NCI-H128 (cell line): ENCODE measurements at regions not wholly inside any gene's neighbourhood (a gene's known extent, or its start where the extent isn't known, plus 50 kb on each side); places are given as distances from the start of the nearest gene placed in this dataset.
"Not testable (repeated sequence)": the region's sequence is repeated elsewhere in the genome, so short reads cannot be mapped to it uniquely, and the experiment has no call there.

Experiments used
- DNase-seq: peaks from one replicate; lab custom pipeline; 2025; ENCODE audit not compliant: unreplicated experiment; lab: John Stamatoyannopoulos, UW

DNA sequence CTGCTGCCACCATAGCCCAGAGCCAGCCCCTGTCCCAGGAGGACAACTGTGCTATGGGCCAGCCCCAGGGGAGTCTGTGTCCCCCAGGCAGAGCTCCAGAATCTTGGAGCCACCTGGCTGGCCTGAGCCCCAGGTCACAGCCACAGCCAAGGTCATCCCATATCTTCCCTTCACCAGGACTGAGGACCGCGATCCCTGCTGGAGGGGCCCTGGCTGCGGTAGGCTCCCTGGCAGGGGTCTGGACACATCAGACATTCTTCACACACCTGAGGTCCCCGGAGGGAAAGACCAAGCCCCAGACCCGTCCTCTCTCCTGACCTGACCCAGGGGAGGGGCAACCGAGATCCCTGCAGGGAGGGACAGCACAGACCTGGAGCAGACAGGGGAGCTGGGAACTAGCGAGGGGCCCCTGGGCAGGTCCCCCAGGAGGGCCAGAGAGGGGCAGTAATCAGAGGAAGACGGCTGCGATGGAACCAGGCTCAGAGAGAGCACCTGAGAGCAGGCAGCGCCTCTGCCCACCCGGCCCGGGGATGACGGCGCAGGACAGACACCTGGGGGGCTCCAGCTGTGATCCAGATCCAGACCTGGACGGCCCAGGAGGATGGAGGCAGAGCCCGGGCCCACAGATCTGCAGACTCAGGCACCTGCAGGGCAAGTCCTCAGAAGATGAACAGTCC lies 103.2 kb upstream of the EIF5 start:
- DNase-seq = no peak

DNA sequence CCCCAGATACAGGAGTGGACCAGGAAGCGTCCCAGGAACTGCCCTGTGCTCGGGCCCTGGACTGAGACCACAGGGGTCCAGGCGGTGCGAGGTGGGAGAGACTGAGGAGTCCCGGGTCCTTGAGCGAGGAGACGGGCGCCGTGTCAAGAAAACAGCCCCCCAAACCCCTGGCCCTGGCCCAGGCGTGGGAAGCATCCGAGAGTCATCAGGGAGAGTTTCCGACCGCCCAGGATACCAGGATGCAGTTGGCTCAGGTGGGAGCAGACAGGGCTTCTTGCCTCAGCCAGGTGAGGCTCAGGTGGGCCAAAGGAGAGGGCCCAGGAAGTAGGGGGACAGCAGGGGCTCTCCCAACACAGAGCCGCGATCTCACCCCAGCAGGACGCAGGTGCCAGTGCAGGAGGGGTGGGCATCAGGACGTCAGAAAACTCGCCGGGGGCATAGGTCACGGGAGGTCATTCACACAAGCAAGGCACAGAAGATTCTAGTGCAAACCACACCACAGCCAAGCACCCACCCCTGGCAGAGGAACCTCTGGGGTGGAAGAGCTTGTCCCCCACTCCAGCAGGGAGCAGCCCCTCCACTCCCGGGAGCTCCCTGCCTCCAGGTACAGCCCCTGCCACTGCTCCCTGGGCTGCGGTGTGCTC lies 102.5 kb upstream of the EIF5 start:
- DNase-seq = no peak

DNA sequence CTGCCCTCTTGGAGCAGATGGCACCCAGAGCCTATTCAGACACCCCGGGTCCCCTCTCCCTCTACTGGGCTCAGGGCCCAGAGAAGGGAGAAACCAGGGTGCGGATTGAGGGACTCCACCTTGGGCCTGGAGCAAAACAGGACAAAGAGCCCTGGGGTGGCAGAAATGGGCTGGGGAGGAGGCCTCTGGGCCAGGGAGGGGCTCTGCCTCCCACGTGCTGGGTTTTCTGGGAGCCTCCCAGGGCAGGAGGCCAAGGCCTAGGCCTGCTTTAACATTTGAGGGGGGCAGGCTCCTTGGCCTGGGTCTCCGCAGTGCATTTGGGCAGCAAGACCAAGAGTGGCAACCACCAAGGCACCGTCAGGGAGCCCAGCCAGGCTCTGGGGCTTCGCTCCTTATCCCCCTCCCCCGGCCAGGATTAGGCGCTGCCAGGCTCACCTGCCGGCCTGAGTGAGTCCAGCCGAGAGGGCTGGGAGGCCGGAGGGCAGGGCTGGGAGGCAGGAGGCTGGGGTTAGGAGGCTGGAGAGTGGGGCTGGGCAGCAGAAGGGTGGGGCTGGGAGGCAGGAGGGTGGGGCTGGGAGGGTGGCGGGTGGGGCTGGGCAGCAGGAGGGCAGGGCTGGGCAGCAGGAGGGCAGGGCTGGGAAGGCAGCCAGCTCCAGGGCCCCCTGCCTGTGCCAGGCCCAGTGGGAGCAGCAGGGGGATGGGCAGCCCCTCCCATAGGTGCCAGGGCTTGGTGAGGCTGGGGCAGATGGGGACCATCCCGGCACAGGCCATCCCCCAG lies 101.8 kb upstream of the EIF5 start:
- DNase-seq = no peak

DNA sequence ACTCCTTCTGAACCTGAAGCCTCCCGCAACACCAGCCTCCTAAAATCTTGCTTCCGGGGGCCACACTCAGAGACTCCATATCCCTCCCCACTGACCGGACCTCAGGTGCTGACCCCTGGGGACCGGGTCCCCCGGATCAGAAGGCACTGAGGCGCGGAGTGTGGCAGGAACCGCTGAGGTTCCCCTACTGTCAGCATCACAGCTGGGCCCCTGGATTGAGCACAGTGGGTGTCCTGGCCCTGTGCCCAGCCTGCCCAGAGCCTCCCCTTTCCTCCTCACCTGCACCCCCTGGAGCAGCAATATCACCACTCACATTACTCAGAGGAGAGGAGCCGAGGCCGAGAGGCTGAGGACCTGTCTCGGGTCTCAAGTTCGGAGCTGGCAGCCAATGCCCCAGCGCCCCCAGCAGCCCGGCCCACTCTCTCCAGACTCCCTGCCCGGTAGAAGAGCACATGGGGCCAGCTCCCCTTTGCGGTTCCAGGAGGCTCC lies 101.2 kb upstream of the EIF5 start:
- DNase-seq = no peak

DNA sequence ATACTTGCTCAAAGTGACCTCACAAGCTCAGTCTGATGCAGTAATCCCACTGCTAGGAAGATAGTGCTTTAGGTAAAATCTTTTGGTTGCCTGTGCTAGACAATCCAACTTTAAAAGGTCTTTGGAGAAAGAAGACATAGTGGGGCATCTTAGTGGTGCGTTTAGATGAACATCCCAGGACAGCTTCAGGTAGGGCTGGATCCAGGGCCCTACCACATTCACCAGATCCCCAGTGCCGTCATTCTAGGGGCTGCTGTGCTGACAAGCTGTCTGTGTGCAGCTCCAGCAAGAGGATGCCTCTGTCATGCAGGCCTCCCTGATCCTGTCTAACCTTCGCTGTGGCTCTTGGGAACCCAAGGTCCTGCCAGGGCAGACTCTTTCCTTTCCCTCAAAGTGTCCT lies 100.7 kb upstream of the EIF5 start:
- no peak for DNase-seq

DNA sequence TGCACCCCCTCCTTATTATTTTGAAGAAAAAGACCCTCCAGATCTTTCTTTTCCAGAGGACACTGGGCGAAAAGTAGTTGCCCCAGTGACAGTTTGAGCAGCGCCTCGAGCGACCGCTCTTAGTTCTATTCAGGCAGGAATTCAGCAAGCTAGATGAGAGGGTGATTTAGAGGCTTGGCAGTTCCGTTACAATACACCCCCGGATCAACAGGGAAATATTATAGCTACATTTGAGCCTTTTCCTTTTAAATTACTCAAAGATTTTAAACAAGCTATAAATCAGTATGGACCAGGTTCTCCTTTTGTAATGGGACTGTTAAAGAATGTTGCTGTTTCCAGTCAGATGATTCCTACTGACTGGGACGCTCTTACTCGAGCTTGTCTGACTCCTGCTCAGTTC lies 99.2 kb upstream of the EIF5 start:
- not testable (repeated sequence) for DNase-seq

DNA sequence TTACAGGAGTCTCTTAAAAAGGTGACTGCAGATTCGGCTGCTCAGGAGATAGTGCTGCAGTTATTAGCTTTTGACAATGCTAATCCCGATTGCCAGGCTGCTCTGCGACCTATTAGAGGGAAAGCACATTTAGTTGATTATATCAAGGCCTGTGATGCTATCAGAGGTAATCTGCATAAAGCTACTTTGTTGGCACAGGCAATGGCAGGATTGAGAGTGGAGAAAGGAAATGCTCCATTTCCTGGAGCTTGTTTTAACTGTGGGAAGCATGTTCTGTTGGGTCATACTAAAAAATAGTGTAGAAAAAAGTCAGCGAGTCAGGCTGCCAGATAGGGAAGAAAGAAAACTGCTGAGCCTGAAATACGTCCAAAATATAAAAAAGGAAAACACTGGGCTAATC lies 98.5 kb upstream of the EIF5 start:
- DNase-seq = not testable (repeated sequence)

DNA sequence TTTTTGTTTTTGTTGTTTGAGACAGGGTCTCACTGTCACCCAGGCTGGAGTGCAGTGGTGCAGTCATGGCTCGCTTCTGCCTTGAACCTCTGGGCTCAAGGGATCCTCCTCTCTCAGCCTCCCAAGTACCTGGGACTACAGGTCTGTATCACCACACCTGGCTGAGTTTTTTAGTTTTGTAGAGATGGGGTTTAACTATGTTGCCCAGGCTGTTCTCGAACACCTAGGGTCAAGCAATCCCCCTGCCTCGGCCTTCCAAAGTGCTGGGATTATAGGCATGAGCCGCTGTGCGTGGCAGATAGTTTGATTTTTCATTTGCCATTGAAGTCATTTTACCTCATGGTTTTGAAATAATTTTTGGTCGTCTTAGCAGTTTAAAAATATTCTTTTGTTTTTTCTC lies 94.3 kb upstream of the EIF5 start:
- no peak for DNase-seq

DNA sequence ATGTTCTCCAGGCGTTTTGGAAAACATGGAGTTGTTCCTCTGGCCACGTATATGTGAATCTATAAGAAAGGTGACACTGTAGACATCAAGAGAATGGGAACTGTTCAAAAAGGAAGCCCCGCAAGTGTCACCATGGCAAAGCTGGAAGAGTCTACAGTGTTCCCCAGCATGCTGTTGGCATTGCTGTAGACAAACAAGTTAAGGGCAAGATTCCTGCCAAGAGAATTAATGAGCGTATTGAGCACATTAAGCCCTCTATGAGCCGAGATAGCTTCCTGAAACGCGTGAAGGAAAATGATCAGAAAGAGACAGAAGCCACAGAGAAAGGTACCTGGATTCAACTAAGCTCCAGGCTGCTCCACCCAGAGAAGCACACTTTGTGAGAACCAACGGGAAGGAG lies 92.5 kb upstream of the EIF5 start:
- no peak for DNase-seq

DNA sequence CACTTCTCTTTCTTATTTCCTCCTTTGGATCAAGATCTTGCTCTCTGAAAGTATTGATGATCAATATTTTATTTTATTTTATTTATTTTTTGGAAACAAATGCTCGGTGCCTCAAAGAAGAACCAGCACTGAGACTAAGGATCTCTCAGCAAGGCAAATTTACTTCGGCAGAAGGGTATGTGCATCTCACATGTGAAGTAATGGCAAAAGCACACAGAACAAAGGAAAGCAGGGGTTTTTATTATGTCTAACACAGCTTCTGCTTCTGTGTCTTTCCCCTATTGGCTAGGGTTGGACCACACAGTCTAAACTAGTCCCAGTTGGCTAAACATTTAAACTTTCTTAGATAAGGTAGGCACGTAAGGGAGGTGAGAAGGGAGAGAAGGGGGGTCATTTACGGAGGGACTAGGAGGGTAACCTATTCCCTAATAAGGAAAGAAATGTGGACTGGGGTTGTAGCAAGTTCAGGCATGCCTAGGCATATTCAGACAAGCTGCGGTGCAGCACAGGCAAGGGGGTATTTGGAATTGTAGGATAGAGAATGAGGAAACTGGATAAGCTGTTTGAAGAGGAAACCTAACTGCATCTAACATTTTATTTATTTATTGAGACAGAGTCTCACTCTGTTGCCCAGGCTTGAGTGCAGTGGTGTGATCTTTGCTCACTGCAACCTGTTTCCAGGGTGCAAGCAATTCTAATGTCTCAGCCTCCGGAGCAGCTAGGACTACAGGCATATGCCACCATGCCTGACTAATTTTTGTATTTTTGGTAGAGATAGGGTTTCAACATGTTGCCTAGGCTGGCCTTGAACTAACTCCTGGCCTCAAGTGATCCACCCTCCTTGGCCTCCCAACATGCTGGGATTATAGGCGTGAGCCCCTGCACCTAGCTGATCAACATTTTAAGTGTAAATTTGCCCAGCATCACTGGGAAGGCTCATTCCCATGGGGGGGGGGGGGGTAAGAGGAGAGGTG lies 90.0 kb upstream of the EIF5 start:
- DNase-seq = no peak

DNA sequence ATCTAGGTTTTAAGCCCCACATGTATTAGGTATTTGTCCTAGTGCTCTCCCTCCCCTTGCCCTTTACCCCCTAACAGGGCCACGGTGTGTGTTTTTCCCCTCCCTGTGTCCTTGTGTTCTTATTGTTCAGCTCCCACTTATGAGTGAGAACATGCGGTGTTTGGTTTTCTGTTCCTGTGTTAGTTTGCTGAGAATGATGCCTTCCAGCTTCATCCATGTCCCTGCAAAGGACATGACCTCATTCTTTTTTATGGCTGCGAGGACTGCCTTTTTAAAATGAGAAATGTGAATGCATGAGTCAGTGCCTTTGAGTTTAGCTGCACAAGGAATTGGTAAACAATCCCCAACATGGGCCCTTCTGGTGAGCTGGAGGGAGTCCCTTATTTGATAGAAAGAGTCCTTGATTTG lies 88.4 kb upstream of the EIF5 start:
- DNase-seq = not testable (repeated sequence)

DNA sequence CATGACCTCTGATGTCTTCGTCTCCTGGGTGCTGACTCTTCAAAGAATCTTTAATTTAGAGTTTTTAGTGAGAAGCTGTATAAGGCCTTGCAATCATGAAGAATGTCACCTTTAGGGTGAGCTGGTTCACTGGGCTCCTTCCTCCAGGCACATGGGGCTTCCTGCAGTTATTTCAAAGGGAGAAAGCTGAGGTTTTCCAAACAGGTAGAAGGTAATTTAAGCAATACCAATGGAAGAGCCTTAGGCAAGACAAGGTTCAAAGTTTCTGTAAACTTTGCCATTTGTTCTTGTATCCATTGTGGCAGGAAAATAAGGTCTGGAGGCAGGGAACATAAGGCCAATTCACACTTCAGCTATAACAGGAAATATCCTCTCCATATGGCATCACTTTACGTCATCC lies 88.0 kb upstream of the EIF5 start:
- DNase-seq = no peak

DNA sequence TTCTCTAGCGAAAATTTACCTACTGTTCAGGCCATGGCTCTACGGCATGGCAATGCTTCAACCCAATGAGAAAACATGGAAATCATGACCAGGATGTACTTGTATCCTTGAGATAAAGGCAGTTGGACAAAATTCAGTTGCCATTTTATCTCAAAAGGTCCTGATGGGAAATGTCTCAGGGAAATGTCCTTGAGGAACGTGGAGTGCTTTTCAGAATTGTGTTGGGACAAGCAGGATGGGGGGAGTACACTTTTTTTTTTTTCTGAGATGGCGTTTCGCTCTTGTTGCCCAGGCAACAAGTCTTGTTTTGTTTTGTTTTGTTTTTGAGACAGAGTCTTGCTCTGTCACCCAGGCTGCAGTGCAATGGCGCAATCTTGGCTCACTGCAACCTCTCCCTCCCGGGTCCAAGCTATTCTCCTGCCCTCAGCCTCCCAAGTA lies 86.8 kb upstream of the EIF5 start:
- no peak for DNase-seq

DNA sequence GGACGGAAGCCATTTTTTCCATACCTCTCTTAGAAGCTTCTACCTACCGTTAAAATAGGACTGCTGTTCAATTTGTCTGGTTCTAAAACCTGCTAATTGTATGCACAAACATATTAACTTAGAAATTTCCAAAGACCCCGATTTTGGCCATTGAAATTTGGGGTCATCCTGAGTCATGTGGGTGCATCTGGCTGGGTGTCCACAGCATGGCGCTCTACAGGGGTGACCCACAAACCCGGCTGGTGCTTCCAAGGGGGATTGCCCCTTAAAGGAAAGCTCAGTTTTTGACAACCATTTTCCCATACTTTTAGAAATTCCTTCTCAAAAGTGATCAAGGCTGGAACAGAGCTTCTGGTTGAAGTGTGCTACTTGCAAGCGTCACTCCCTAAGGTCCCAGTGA lies 83.9 kb upstream of the EIF5 start:
- DNase-seq = no peak

DNA sequence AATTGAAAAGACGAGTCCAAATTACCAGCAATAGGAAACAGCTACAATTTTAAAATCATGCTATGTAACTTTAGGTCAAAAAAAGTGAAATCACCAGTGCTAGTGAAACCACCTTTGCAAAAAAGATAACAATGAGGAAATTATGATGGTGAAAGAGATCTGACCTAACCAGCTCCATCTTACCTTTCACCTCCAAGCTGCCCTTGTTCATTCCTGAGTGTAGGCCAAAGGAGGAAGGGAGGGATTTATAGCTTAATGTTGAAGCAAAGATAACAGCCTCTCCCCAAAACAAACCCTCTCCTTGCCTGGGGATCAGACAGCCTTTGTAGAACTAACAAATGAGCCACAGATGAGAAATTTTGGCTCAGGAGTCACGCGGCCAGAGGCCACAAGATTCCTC lies 83.2 kb upstream of the EIF5 start:
- DNase-seq = no peak

DNA sequence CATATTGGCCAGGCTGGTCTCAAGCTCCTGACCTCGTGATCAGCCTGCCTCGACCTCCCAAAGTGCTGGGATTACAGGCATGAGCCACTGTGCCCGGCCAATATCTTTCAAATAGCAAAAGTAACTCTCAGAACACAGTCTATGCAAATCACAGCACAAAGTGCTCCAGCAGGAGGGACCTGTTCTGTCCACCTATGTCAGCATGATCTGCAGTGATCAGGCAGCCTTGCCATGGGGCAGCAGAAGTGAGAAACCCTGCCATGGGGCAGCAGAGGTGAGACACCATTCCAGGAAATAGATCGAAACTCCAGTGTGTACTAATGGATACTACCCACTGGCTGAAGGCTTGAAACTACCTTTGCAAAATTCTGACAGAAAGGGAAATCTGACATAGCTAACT lies 78.5 kb upstream of the EIF5 start:
- DNase-seq = no peak

DNA sequence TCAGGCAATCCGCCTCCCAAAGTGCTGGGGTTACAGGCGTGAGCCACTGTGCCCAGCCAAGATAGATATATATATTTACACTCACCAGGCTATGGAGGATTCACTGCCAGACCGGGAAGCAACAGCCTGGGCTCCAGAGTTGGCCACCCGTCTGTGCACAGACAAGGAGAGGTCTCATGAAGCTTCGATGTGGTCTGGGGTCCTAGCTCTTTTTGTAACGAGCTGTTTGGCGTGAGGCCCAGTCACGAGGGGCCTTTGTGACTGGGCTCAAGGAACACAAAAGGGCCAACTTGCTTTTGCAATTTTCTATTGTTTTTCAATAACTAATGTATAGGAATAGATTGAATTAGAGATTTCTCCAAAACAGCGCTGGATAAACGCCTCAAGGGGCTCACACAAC lies 77.6 kb upstream of the EIF5 start:
- no peak for DNase-seq

DNA sequence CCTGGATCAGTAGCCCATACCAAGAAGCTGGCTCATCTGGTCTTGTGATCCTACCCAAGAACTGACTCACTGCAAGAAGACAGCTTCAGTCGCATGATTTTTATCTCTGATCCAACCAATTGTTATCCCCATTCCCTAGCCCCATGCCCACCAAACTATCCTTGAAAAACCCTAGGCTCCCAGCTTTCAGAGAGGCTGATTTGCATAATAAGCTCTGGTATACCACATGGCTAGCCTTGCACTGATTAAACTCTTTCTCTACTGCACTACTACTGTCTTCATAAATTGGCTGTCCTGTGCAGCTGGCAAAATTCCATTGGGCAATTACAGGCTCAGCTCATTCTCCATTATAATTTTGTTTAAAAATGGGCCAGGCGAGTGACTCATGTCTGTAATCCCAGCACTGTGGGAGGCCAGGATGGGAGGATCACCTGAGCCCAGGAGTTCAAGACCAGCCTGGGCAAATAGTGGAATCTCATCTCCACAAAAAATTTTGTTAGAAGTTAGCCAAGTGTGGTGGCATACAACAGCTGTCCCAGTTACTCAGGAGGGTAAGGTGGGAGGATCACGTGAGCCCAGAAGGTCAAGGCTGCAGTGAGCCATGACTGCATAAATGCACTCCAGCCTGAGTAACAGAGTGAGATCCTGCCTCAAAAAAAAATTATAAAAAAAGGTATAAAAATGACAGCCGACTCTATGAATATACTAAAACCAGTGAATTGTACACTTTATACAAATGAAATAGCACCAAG lies 76.7 kb upstream of the EIF5 start:
- DNase-seq = no peak

DNA sequence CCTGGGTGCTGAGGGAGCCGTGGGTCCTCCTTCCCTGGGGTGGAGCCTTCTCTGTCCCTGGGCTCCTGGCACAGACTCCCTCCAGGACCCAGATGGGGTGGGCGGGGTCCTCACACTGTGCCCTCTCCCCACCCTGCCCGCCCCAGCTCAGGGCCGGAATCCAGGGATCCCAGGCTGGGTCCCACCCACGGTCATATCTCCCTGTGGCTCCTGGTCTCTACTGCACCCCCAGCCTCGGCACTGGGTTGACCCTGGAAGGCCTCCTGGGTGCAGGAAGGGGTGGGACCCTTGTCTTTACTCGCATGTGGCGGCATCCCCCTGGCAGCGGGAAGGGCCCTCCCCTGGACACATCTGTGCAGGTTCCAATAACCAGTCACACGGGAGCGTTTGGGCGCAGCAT lies 75.8 kb upstream of the EIF5 start:
- no peak for DNase-seq

DNA sequence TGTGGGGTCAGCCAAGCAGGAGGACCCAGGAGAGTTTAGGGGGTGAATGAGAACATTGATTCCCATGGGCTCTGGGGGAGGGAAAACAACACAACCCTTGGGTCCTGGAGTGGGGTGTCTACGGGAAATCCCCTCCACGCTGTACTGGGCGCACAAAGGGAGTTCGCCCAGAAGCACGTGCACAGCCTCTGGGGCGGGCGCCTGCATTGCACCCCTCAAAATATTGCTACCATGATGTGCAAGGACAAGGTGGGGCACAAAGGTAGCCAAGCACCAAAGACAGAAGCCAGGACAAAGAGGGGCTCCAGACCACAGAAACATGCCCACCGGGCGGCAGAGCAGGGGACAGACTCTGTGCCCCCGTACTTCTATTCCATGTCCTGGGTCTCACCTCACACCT lies 74.9 kb upstream of the EIF5 start:
- no peak for DNase-seq
